ENCODE measurements at regions not wholly inside any gene's neighbourhood (a gene's known extent, or its start where the extent isn't known, plus 50 kb on each side); places are given as distances from the start of the nearest gene placed in this dataset.

DNA sequence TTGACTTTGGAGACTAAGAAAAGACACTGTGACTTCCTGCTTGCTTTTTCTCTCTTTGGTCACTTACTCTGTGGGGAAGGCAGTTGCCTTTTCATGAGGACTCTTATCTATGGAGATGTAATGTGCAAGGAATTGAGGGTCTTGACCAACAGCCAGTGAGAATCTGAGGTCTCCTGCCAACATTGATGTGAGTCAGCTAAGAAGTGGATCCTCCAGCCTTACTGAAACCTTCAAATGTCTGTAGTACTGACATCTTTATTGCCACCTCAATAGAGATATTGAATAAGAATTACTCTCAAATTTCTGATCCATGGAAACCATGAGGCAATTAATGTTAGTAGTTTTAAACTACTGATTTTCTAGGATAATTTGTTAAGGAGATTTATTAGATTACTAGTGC, 598.4 kb downstream of the ADGRL2 start:
- ATAC-seq (no peak), DNase-seq (no peak)
- intact Hi-C loops (cut with DNase I): no loop called here
- no peak overlapping the region for H3K4me3 ChIP-seq
- no peaks in the 10 kb centered on the region for H3K27me3 ChIP-seq
- TF ChIP-seq, protein P1, sequence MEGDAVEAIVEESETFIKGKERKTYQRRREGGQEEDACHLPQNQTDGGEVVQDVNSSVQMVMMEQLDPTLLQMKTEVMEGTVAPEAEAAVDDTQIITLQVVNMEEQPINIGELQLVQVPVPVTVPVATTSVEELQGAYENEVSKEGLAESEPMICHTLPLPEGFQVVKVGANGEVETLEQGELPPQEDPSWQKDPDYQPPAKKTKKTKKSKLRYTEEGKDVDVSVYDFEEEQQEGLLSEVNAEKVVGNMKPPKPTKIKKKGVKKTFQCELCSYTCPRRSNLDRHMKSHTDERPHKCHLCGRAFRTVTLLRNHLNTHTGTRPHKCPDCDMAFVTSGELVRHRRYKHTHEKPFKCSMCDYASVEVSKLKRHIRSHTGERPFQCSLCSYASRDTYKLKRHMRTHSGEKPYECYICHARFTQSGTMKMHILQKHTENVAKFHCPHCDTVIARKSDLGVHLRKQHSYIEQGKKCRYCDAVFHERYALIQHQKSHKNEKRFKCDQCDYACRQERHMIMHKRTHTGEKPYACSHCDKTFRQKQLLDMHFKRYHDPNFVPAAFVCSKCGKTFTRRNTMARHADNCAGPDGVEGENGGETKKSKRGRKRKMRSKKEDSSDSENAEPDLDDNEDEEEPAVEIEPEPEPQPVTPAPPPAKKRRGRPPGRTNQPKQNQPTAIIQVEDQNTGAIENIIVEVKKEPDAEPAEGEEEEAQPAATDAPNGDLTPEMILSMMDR (IDR thresholded peaks at IDR 0.05): no peak
- H3K27ac ChIP-seq: no peak overlapping the region
- no peaks in the 10 kb centered on the region for H3K9me3 ChIP-seq
- H3K4me1 ChIP-seq: no peaks in the 10 kb centered on the region
- H3K36me3 ChIP-seq: no peaks in the 10 kb centered on the region

DNA sequence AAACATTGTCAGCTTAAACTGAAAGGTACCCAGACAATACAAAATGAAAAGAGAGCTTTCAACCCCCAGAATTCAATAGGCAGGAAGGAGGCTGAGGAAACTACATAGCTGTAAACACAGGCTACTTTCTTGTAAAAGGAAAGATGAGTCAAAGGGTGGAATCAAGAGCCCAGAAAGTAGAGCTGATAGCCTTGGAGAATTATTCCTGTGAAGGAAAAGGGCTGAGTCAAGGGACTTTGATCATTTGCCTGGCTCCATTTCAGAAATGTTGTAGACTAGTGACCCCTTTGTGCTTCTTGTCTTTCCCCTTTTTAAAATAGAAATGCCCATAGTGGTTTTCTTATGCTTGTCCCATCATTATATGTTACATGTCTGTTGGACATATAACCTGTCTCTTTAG, 597.6 kb downstream of the ADGRL2 start:
- H3K27me3 ChIP-seq: no peaks in the 10 kb centered on the region
- no peaks in the 10 kb centered on the region for H3K9me3 ChIP-seq
- intact Hi-C loops (cut with DNase I): no loop called here
- H3K27ac ChIP-seq: no peak overlapping the region
- H3K4me1 ChIP-seq: no peaks in the 10 kb centered on the region
- TF ChIP-seq, protein P1 (IDR thresholded peaks at IDR 0.05): no peak
- H3K4me3 ChIP-seq: no peak overlapping the region
- H3K36me3 ChIP-seq: no peaks in the 10 kb centered on the region
- no peak for ATAC-seq
- no peak for DNase-seq

DNA sequence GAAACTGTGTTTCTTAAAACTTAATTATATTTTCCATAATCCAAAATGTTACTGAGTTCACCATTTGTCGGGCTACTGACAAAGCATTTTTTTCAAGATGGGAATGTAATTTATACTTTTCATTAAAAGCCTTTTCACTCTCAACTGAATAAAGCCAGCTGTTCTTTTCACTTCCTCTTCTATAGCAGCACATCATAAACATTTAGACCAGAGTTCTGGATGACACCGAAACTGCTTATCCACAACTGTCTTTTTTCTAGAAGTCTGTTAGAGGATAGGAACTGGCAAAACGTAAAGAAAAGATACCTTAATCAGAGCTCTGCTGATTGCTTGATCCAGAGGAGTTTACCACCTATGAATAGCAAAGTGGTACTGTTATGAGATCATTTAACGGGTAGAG, 594.7 kb downstream of the ADGRL2 start:
- H3K4me3 ChIP-seq: no peak overlapping the region
- intact Hi-C loops (cut with DNase I): no loop called here
- H3K36me3 ChIP-seq: no peaks in the 10 kb centered on the region
- TF ChIP-seq, protein P1 (IDR thresholded peaks at IDR 0.05): no peak
- DNase-seq (no peak), ATAC-seq (no peak)
- H3K9me3 ChIP-seq: no peaks in the 10 kb centered on the region
- H3K27me3 ChIP-seq: no peaks in the 10 kb centered on the region
- no peaks in the 10 kb centered on the region for H3K4me1 ChIP-seq
- no peak overlapping the region for H3K27ac ChIP-seq

DNA sequence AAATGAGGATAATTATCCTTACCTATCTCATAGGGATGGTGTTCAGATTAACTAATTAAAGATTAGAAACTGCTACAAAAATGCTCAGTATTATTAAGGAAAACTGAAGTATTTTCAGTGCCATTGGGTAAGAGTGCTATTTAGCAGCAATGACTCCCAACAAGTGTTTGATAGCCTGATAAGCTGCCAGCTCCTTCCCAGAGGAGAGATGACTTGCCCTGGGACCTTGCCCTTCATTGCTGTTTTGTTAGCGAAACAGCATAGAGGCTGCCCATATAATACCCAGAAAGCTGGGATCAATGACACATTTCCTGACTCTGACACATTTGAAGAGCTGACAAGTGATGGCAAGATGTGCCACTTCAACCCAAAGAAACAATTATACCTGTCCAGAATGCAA, 592.2 kb downstream of the ADGRL2 start:
- H3K27ac ChIP-seq: no peak overlapping the region
- TF ChIP-seq, protein P1 (IDR thresholded peaks at IDR 0.05): no peak
- no peak overlapping the region for H3K4me3 ChIP-seq
- ATAC-seq (no peak), DNase-seq (no peak)
- intact Hi-C loops (cut with DNase I): no loop called here
- no peaks in the 10 kb centered on the region for H3K9me3 ChIP-seq
- H3K27me3 ChIP-seq: no peaks in the 10 kb centered on the region
- no peaks in the 10 kb centered on the region for H3K36me3 ChIP-seq
- no peaks in the 10 kb centered on the region for H3K4me1 ChIP-seq

DNA sequence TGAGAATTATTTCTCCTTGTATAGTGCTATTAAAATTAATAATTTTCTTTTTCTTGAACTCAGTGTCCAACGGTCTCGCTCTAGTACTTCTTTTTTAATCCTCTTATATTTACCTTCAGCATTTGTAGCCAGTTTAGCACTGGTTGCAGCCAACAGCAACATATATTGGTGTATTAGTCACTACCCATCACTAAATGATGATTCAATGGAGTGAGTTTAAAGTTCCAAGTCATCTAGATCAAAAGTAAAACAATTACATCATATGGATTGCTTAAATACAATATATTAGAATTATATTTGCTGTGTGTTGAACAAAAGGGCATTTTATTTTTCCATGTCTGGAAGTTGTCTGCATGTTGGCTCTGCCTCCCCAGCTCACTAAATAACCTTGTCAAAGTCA, 591.8 kb downstream of the ADGRL2 start:
- TF ChIP-seq, protein P1 (IDR thresholded peaks at IDR 0.05): no peak
- no peaks in the 10 kb centered on the region for H3K36me3 ChIP-seq
- DNase-seq (no peak), ATAC-seq (no peak)
- no peaks in the 10 kb centered on the region for H3K4me1 ChIP-seq
- no peak overlapping the region for H3K4me3 ChIP-seq
- H3K27ac ChIP-seq: no peak overlapping the region
- intact Hi-C loops (cut with DNase I): no loop called here
- no peaks in the 10 kb centered on the region for H3K9me3 ChIP-seq
- H3K27me3 ChIP-seq: no peaks in the 10 kb centered on the region

Data from left lung (tissue), 4 donors.